CD14-positive monocyte (primary cell): ENCODE measurements at regions not wholly inside any gene's neighbourhood (a gene's known extent, or its start where the extent isn't known, plus 50 kb on each side); places are given as distances from the start of the nearest gene placed in this dataset.

Source experiments
- DNase-seq, 3 donors: peaks; one replicate each; pipeline ENCODE4 v3.0.0-alpha.2; 2011 to 2022
- H2AFZ ChIP-seq: 2 replicates; pipeline ENCODE4 v1.6.0; 2012; ENCODE audit warnings: mild to moderate bottlenecking, low read depth, low read length, inconsistent platforms; ENCODE audit not compliant: insufficient read depth, poor library complexity, severe bottlenecking
- H3K27ac ChIP-seq, 2 donors: 1 replicate in 1 of 2; 2 replicates in 1 of 2; pipeline ENCODE4 v1.5.1; 2012 to 2013; ENCODE audit warnings: low read length in 2 of 2, control low read depth in 1 of 2, inconsistent platforms in 1 of 2, low read depth in 1 of 2, mild to moderate bottlenecking in 1 of 2
- H3K27me3 ChIP-seq, 2 donors: one replicate each; pipeline versions ENCODE4 v1.6.0 to v1.6.1; 2011 to 2013; ENCODE audit warnings: low read length in 2 of 2; ENCODE audit not compliant: control insufficient read depth in 2 of 2, insufficient read depth in 2 of 2
- H3K36me3 ChIP-seq, 2 donors: replicated peaks in 1 of 2; 1 replicate in 1 of 2; 2 replicates in 1 of 2; pipeline versions ENCODE4 v1.5.1 to v1.6.1; 2012 to 2013; ENCODE audit warnings: low read length in 2 of 2, control low read depth in 1 of 2, inconsistent platforms in 1 of 2, mild to moderate bottlenecking in 1 of 2; ENCODE audit not compliant: insufficient read depth in 2 of 2, control insufficient read depth in 1 of 2
- H3K4me1 ChIP-seq, 2 donors: 1 replicate in 1 of 2; 2 replicates in 1 of 2; pipeline versions ENCODE4 v1.5.1 to v1.6.1; 2012 to 2013; ENCODE audit warnings: low read length in 2 of 2, control low read depth in 1 of 2, inconsistent platforms in 1 of 2, mild to moderate bottlenecking in 1 of 2, moderate library complexity in 1 of 2; ENCODE audit not compliant: insufficient read depth in 2 of 2, control insufficient read depth in 1 of 2
- H3K4me2 ChIP-seq: replicated peaks from 2 replicates; pipeline ENCODE3; 2012; ENCODE audit warnings: low read length, moderate library complexity, mild to moderate bottlenecking; ENCODE audit not compliant: poor library complexity, severe bottlenecking; ENCODE audit errors: extremely low read depth
- H3K4me3 ChIP-seq, 3 experiments: fragments of 200-600 bp in 1 of 3; sonication (generic) in 1 of 3; replicated peaks in 1 of 3; 1 replicate in 2 of 3; 2 replicates in 1 of 3; pipeline ENCODE4 v1.5.1; 2011 to 2013; ENCODE audit warnings: low read length in 3 of 3, mild to moderate bottlenecking in 3 of 3, control low read depth in 2 of 3, low read depth in 2 of 3, inconsistent platforms in 1 of 3, moderate library complexity in 1 of 3
- H3K79me2 ChIP-seq: 2 replicates; pipeline ENCODE4 v1.6.0; 2012; ENCODE audit warnings: mild to moderate bottlenecking, control low read depth, inconsistent platforms, low read length, moderate library complexity; ENCODE audit not compliant: insufficient read depth
- H3K9ac ChIP-seq: 2 replicates; pipeline ENCODE4 v1.6.0; 2017; ENCODE audit warnings: low read length, mild to moderate bottlenecking; ENCODE audit not compliant: insufficient read depth, poor library complexity, severe bottlenecking
- H3K9me3 ChIP-seq, 2 donors: replicated peaks in 1 of 2; 1 replicate in 1 of 2; 2 replicates in 1 of 2; pipeline versions ENCODE4 v1.5.1 to v1.6.1; 2012 to 2013; ENCODE audit warnings: low read length in 2 of 2, control low read depth in 1 of 2; ENCODE audit not compliant: control insufficient read depth in 1 of 2, insufficient read depth in 1 of 2
- H4K20me1 ChIP-seq: 2 replicates; pipeline ENCODE4 v1.6.0; 2012; ENCODE audit warnings: mild to moderate bottlenecking, low read length, control low read depth, moderate library complexity; ENCODE audit not compliant: insufficient read depth
- H3K27ac Mint-ChIP-seq, 7 donors: one replicate each; pipeline ENCODE4 v1.8.0; 2020; ENCODE audit warnings: mild to moderate bottlenecking in 7 of 7, mixed read lengths in 7 of 7, moderate library complexity in 6 of 7, inconsistent platforms in 2 of 7
- H3K27me3 Mint-ChIP-seq, 3 donors: one replicate each; pipeline ENCODE4 v1.8.0; 2021 to 2022; ENCODE audit warnings: low read depth in 3 of 3, mild to moderate bottlenecking in 3 of 3, mixed read lengths in 3 of 3, moderate library complexity in 3 of 3, inconsistent platforms in 1 of 3
- H3K36me3 Mint-ChIP-seq, 2 donors: one replicate each; pipeline ENCODE4 v1.8.0; 2020; ENCODE audit warnings: mixed read lengths in 2 of 2, inconsistent platforms in 1 of 2, mild to moderate bottlenecking in 1 of 2
- H3K4me1 Mint-ChIP-seq: one replicate; pipeline ENCODE4 v1.8.0; 2020; ENCODE audit warnings: mild to moderate bottlenecking, mixed read lengths
- H3K4me3 Mint-ChIP-seq, 2 donors: one replicate each; pipeline ENCODE4 v1.8.0; 2020; ENCODE audit warnings: mild to moderate bottlenecking in 2 of 2, mixed read lengths in 2 of 2, moderate library complexity in 1 of 2
- H3K9me3 Mint-ChIP-seq, 7 donors: one replicate each; pipeline ENCODE4 v1.8.0; 2020 to 2022; ENCODE audit warnings: mixed read lengths in 7 of 7, mild to moderate bottlenecking in 6 of 7, moderate library complexity in 6 of 7, inconsistent platforms in 2 of 7
- CTCF ChIP-seq: fragments of 200-600 bp; IDR thresholded peaks from one replicate; pipeline ENCODE4 v1.8.0; 2022; ENCODE audit warnings: antibody characterized with exemption, mild to moderate bottlenecking
- WGBS: methylation state at CpG from one replicate; pipeline ENCODE4 v1.1.5; 2013; ENCODE audit warnings: missing lambda C conversion rate; ENCODE audit not compliant: insufficient coverage; 5-methylcytosine and 5-hydroxymethylcytosine counted together
- intact Hi-C, 2 donors: fragments of 100-400 bp; cut with micrococcal nuclease; formaldehyde crosslinking; loops; one replicate each; pipeline versions ENCODE4 v1.15.0 to v1.15.1; 2023

DNA sequence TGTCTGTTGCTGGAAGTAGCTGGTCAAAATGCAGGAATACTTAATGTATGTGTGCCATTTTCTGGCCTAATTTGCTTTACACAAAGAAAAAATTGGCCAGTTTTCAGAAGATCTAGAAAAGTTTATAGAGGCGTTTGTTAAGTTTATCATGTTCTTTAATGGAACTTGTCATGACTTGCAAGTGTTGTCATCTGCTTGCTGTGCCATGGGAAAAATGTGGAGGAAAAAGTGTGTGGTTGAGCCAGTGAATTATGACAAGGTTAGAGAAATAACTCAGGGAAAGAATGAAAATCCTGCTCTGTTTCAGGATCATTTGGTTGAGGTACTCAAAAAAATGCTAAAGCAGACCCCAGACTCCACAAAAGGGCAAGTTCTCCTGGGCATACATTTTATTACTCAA lies 301.6 kb upstream of the CDH2 start:
- intact Hi-C loops, result no loop called here
- no peak for DNase-seq
- H2AFZ ChIP-seq, result no peak overlapping the region
- H3K27me3 ChIP-seq, result no peaks in the 10 kb centered on the region
- Mint-ChIP-seq H3K4me1 (no peaks in the 10 kb centered on the region), H3K27me3 (peaks cover 0 to 2% (median 1%) of the 10 kb centered on the region in 3 donors), H3K9me3 (peaks cover 9 to 24% (median 17%) of the 10 kb centered on the region in 7 donors), H3K36me3 (no peaks in the 10 kb centered on the region), H3K4me3 (no peak overlapping the region), H3K27ac (no peak overlapping the region)
- no peaks in the 10 kb centered on the region for H3K4me1 ChIP-seq
- no peak overlapping the region for H3K9ac ChIP-seq
- no peaks in the 10 kb centered on the region for H4K20me1 ChIP-seq
- H3K4me2 ChIP-seq, result no peak overlapping the region
- H3K79me2 ChIP-seq, result no peaks in the 10 kb centered on the region
- H3K4me3 ChIP-seq, result no peak overlapping the region
- no peak overlapping the region for H3K27ac ChIP-seq
- TF ChIP-seq CTCF, result no peak
- 89% methylated on average over 1 of the region's 1 CpG for WGBS
- no peaks in the 10 kb centered on the region for H3K36me3 ChIP-seq
- peaks cover 22 to 26% of the 10 kb centered on the region in 2 donors for H3K9me3 ChIP-seq

DNA sequence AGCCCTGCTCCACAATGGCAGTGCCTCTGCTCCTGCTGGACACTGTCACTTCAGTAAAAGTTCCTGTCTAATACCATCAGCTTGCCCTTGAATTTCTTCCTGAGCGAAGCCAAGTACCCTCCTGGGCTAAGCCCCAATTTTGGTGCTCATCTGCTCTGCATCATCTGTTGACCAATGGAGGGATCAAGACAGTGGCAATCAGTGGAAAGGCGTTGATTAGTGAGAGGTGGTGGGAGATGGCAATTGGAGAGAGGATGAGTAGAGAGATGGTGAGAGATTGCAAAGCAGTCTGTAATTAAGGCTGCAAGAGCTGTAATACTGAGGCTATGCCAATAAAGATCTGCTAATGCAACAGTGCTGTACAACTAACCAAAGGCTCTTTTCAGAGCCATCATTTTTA lies 299.4 kb upstream of the CDH2 start:
- Histone ChIP-seq H3K27me3 (no peaks in the 10 kb centered on the region), H4K20me1 (no peaks in the 10 kb centered on the region), H3K9ac (no peak overlapping the region), H3K27ac (no peak overlapping the region), H3K4me3 (no peak overlapping the region), H3K36me3 (no peaks in the 10 kb centered on the region), H3K4me2 (no peak overlapping the region), H2AFZ (no peak overlapping the region), H3K79me2 (no peaks in the 10 kb centered on the region), H3K9me3 (peaks cover 22 to 29% of the 10 kb centered on the region in 2 donors), H3K4me1 (no peaks in the 10 kb centered on the region)
- H3K9me3 Mint-ChIP-seq, result peaks cover 13 to 27% (median 20%) of the 10 kb centered on the region in 7 donors
- intact Hi-C loops, result no loop called here
- TF ChIP-seq CTCF, result no peak
- H3K27me3 Mint-ChIP-seq, result peaks cover 0 to 1% (median 0%) of the 10 kb centered on the region in 3 donors
- no peaks in the 10 kb centered on the region for H3K4me1 Mint-ChIP-seq
- WGBS, result 95% methylated on average over 2 of the region's 2 CpGs
- H3K27ac Mint-ChIP-seq, result no peak overlapping the region
- no peak for DNase-seq
- H3K4me3 Mint-ChIP-seq, result no peak overlapping the region
- no peaks in the 10 kb centered on the region for H3K36me3 Mint-ChIP-seq
